Cardiac septum (tissue), 1 donor: ENCODE measurements at regions not wholly inside any gene's neighbourhood (a gene's known extent, or its start where the extent isn't known, plus 50 kb on each side); places are given as distances from the start of the nearest gene placed in this dataset.

Source experiments
- DNase-seq: peaks from one replicate; pipeline ENCODE4 v3.0.0-alpha.2; 2020; ENCODE audit warnings: low spot score
- intact Hi-C: fragments of 100-400 bp; cut with DNase I; formaldehyde crosslinking; loops from one replicate; pipeline ENCODE4 v1.14.0; 2022
- donor health status: DM: no; HTN: no; CAD: no.

DNA sequence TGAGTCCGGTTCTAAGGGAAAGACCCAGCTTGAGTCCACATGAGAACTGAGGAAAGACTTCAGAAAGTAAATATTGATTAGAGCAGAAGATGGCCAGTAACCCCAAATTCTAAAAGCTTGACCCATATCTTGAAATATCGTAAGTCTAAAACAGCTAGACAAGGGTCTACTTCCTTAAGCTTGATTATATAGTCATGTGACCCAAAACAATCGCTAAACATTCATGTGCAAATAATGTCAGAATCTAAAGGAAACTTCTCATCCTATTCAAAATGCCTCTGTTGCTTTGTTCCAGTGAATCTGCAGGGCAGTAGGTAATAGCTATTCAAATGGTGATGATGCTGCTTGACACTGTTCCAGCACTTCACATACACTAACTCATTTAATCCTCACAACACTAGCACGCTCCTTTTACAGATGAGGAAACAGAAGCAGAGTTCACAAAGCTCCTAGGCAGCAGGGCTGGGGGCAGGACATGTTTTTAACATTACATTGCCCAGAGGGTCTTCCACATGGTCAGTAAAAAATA, 52.6 kb downstream of the TCF20 start:
- DNase-seq, result no peak

DNA sequence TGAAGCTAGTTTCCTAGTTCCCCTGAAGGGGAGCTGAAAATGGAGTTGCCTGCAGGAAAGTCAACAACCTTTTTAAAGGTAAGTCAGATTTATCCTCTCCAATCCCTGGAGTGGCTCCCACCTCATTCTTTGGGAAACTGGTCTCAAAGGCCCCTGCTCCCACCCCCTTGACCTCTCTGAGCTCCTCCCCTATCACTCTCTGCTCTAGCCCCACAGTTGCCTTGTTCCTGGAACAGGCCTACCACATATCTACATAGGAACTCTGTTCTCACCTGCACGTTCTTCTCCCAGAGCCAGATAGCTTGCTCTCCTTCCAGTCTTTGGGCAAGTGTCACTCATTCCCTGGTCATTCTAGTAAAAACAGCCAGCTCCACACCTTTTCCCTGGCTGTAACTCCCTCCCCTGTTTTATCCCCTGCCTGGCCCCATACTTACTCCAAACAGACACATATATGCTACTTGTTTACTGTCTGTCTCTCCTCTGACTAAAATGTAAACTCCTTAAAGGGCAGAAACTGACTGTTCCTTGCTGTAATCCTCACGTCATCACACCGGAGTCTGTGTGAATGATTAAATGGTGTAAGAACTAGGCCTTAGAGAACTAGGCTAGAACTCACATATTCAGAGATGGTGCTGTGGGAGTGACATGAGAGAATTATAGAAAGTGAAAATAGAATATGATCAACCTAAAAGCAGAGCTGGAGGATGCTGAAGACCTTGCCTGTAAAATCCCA, 53.3 kb downstream of the TCF20 start:
- intact Hi-C loops, result no loop called here
- DNase-seq, result no peak

More for the DNA sequence above, 52.6 kb downstream of the TCF20 start:
- intact Hi-C loops, result no loop called here

DNA sequence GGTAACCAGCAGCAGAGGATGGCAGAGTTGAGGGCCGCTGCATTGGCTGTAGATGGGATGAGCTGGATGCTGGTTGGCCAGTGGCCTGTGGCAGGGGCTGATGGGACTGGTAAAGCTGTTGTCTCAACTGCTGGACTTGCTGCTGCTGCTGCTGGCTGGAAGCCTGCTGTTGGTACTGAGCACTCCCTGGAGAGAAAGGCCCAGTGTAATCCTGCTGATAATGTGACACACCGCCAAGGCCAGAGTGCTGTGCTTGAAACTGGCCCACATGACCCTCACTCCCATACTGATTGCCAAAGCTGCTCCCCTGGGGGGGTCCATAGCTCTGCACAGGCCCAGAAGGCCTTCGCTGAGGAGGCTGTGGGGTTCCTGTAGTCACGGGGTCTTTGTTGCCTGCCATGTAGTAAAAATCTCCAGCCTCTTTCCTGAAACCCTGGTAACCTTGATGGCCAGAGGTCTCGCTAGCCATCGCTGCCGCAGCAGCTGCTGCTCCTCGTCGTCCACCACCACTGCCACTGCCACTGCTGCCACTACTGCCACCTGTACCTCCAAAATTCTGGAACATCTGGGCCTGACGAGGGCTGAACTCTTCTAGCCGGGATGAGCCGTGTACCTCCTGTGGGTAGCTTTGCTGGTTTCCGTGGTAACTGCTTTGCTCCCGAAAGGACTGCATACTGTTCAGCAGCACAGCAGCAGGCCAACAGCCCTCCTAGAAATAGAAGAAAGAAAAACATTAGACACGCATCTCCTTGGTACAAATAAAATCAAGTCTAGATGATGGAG, 55.6 kb downstream of the TCF20 start:
- peak; percentile 83 for DNase-seq
- intact Hi-C loops, result no loop called here

DNA sequence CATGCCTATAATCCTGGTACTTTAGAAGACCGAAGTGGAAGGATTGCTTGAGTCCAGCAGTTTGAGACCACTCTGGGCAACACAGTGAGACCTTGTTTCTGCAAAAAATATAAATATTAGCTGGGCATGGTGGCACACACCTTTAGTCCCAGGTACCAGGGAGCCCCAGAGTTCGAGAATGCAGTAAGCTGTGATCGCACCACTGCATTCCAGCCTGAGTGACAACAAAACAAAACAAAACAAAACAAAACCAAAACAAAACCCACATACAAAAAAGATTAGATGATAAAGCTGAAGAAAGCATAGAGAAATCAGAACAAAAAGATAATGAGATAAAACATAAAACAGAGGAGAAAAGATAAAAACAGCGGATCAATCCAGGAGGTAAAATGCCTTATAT, 62.1 kb downstream of the TCF20 start:
- no peak for DNase-seq
- intact Hi-C loops, result no loop called here

DNA sequence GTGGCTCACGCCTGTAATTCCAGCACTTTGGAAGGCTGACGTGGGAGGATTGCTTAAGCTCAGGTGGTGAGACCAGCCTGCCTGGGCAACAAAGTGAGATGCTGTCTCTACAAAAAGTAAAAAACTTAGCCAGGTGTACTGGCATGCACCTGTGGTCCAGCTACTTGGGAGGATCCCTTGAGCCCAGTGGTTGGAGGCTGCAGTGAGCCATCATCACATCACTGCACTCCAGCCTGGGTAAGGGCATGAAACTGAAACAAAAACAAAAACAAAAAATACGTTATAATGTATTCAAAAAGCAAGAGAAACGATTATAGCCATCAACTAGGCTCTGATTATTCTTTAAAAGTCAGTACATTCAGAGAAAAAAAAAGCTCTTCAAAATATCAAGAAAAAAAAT, 62.5 kb downstream of the TCF20 start:
- no peak for DNase-seq
- intact Hi-C loops, result no loop called here

DNA sequence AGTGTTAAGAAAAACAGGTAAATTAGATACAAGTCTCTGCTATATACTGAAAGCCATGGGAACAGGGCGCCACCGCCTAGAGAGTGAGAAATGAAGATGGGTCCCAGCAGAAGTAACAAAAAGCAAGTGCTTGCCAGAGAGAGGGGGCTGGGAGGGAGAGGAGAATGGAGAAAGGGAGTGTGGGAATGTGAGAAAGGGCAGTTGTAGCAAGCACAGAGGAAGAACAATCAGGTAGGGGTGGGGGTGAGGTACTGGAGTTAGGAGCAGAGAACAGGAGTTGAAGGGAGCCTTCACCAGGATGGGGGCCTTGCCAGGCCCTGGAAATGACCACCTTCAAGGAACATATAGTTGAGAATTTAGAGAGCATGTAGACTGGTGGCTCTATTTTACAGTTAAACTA, 66.8 kb downstream of the TCF20 start:
- intact Hi-C loops, result no loop called here

DNA sequence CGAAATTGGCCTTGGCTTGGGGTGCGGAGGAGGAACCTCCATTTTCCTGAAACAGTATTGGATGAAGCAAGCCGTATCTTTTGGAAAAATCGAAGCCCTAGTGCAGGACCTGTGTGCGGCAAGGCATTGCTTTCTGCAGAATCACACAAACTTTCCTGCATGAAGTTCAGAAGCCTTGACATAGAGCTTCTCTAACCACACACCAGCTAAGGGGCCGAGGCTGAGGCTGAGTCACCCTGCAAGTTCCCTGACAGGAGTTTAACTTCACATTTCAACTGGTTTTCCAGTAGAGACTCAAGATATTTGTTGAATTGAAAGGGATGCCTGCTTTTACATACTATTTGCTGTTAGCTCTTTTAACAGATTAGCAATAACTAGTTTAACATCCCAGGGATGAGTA, 67.8 kb downstream of the TCF20 start:
- intact Hi-C loops, result no loop called here
- DNase-seq, result no peak

More for the DNA sequence above, 66.8 kb downstream of the TCF20 start:
- DNase-seq, result no peak

DNA sequence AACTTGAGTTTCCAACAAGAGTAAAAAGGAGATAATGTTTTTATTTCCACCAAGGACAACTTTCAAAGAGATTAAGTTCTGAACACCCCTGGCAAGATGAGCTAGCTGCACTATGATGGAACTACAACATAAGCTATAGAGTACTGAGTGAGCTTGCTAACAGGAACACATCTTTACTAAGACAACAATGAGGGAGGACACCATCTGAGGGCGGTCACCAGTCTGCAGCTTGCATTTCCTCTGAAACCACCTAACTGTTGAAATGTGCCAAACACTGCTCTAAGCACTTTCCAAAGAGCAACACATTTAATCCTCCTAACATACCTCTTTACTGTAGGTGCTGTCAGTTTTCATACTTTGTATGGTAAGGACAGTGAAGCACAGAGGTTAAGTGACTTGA, 68.4 kb downstream of the TCF20 start:
- intact Hi-C loops, result no loop called here
- DNase-seq, result no peak

DNA sequence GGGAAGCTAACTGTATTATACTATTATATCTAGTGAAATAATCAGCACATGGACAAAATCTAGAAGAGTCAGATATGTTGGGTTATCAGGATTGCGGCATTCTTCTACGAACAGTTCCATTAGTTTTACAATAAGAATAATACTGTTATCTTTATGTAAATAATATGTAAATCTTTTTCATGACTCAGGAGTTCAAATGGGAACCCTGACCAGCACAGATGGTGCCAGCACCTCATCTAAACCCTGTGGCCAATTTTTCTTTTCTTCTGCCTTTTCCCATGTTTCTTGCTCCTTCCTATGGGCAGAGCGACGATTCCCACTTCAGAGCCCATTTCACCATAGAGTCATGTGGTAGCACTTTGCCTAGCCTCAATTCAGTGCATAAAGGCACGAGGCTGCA, 68.4 kb upstream of the CYP2D6 start:
- DNase-seq, result no peak
- intact Hi-C loops, result no loop called here

DNA sequence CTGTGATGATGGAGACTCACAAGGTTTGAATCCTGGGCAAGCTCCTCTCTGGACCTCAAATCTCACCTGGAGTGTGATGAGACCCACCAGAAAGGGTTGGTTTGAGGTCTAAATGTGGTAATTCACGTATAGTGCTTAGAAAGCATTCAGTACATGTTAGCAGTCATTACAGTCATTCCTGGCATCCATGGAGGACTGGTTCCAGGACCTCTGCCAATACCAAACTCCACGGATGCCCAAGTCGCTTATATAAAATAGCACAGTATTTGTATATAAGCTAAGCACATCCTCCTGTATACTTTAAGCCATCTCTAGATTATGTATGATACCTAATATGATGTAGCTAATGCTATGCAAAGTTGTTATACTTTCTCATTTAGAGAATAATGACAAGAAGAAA, 67.6 kb upstream of the CYP2D6 start:
- DNase-seq, result no peak
- intact Hi-C loops, result no loop called here

DNA sequence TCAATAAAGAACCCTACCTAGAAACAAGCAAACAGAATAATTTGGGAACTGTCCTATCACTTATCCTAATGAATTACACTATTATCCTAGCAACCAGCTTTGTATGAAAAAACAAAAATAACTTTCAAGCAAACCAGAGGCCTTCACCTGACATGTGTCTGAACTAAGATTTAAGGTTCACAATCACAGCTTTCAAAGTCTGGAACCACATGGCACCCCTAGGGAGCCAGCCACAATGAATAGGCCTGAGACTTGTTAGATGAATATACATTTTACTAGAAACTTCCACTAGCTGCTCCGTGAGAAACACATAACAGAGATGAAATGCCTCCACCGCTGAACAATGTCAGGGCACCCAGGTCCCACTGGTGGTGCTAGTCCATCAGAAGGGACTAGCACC, 65.8 kb upstream of the CYP2D6 start:
- no peak for DNase-seq
- intact Hi-C loops, result no loop called here

DNA sequence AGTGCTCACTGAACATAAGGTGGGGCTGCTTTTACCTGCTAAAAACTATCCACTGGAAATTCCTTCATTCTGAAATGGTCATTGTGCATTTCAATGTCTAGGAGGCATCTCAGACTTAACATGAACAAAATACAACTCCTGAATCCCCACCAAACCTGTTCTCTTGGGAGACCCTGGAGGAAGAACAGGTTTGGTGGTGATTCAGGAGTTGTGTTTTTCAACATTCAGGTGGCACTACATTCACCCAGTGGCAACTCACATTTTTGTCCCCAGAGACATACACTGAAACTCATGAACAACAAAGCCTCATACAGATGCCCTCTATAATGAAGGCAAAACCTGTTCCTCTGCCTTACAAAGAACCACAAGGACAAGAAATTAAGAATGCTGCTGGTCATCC, 64.3 kb upstream of the CYP2D6 start:
- no peak for DNase-seq
- intact Hi-C loops, result no loop called here

DNA sequence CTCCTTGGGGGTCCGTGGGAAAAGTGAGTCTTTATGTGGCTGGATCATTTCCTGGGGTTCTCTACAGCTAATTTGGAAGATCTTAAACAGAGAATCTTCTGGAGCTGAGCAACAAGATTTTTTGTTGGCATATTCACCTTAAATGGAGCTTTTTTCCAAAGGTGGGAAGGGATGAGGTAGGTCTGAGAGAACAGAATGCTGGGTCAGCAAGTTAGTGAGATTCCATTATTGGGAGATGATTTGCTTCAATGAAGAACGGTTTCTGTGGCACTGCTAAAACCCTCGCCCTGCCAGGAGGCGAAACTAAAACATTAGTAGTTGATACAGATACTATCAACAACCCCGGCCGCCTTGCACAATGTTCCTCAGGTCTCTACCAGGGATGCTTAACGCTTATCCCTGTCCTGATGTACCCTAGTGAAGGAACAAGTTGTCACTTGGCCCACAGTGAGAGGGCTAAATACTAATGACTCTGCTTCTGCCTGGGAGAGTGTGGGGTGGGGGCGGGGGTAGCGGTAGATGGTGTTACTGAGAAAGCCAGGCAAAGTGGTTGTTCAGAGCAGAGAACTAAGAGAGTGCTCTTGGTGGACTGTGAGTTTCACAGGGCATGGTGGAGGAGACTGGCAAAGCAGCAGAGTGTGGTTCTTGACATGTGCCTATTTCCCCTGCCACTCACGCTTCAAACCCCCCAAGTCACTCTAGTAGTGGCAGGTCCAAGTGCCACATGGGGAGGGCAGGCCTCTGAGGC, 63.7 kb upstream of the CYP2D6 start:
- intact Hi-C loops, result no loop called here
- DNase-seq, result no peak

DNA sequence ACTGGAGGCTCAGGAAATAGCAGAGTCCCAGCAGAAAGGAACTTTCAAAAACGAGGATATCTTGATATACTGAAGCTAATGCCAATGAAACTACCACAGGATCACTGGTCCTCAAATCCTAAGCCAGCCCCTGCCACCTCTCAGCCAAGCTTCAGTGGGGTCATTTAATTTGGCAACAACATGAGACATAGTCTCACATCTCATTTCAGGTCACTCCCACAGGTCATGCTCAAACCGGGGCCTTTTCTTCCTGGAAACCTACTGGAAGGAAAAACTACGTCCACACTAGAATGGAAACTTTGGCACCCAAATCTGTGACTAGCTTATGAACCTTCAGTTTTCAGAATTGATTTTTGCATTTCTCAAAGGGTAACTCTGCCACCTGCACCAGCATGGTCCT, 61.9 kb upstream of the CYP2D6 start:
- intact Hi-C loops, result no loop called here

DNA sequence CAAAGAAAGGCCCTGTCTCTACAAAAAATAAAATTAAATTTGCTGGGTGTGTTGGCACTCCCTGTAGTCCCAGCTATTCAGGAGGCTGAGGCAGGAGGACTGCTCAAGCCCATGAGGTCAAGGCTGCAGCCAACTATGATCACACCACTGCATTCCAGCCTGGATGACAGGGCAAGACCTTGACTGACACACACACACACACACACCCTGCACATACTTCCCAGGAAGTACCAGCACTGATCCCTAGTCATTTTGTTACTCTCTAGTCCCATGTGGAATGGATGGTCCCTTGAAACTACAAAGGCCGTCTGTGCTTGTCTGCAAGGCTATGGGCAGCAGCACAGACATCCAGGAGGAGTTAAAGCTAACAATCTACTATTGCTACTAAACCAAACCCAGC, 59.7 kb upstream of the CYP2D6 start:
- DNase-seq, result no peak
- intact Hi-C loops, result no loop called here

More for the DNA sequence above, 61.9 kb upstream of the CYP2D6 start:
- DNase-seq, result no peak

DNA sequence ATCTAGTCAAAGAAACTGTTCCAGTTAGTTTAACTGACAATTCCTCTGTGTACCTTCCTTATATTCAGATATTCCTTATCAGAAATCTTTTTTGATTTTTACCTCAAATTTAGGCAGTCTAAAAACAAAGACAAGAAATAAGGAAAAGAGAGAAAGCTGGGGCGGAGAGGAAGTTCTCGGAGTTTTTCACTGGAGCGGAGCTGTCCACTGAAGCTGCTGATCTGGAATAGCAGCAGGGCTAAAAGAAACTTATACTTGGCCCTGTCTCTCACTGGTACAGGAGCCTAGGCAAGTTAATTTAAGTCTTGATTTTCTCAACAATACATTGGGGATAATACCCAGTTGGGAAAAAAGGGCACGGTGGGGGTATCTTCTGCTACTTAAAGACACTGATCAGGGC, 59.2 kb upstream of the CYP2D6 start:
- DNase-seq, result no peak
- intact Hi-C loops, result no loop called here

DNA sequence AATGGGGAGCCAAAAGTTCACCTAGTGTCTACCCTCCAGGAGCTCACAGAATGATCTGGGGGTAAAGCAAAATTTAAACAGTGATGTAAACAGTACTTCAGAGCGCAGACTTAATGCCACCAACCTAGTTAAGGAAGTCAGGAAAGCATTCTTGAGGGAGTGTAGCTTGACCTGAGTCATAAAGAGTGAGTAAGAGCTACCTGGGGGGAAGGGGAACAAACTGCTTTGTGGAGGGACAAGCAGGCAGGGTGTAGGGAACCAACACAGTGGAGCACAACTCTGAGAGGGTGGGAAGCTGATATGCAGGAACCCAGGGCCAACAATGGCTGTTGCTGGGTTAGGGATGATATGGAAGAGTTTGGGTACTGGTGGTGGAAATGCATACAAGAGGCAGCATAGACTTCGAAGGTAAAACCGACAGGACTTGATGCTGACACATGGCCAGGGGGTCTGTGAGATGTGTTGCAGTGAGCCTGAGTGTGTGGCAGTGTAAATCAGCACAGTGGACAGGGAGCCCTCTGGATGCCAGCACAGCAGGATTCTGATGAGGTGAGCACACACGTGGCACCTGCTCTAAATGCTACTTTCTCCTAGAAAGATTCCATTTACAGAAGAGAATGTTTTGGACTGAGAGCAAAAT, 58.3 kb upstream of the CYP2D6 start:
- no peak for DNase-seq
- intact Hi-C loops, result no loop called here

DNA sequence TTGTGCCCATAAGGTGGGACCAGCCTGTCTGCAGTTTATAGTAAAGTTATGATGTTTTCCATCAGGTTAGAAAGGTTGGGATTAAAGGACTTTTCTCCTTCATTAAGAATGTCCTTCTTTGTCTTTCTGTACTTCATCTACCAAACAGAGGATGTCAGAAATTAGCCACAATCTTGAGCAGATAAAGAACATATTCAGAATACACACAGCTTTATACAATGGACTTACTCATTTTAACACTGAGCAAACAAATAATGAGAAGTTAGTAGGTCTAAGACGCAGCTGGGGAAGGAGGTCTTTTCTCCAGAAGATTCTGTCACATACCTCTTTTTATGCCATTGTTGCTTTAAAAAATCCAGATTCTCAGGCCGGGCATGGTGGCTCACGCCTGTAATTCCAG, 57.0 kb upstream of the CYP2D6 start:
- DNase-seq, result no peak
- intact Hi-C loops, result no loop called here

DNA sequence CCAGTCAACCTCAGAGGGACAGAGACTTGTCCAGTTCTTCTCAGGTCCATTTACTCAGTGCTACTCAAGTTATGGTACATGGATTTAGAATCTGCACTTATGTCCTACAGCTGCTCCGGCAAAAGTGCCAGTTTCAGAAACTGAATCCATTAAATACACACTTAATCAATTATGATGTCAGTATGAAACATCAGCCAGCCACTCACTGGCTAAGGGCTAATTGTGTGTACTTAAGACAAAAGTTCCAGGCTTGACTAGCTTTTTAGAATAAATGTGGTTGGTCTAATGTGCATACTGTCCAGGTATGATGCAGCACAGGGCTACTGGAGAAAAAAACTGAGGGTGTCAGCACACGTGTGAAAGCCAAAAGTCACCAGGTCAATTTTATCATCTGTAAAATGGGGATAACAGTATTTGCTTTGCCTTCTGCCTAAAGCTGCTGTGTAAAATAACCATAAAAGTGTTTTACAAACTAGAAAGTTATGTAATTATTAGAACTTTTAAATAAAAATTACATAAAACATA, 55.4 kb upstream of the CYP2D6 start:
- DNase-seq, result no peak
- intact Hi-C loops, result no loop called here

DNA sequence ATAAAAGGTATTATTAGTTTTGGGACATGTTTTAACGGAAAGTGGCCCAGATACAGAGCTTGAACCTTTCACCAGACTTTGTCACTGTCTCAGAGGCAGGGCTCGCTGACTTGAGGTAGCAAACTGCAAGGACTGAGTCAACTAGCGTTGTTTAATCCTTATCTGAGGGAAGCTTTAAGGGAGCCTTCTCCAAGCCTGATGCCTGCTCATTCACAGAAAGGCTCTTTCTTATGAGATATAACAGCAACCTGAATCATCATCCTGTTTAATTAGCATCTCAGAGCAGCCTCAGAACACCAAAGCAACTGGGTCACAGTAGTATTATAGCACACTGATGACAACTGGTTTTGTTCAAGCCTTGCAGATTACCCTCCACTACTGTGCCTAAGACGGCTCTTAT, 54.2 kb upstream of the CYP2D6 start:
- no peak for DNase-seq
- intact Hi-C loops, result no loop called here
